Esophagus squamous epithelium (tissue), 5 donors: ENCODE measurements at regions not wholly inside any gene's neighbourhood (a gene's known extent, or its start where the extent isn't known, plus 50 kb on each side); places are given as distances from the start of the nearest gene placed in this dataset.

Experiments used
- DNase-seq: peaks from one replicate; lab custom pipeline; 2025; lab: John Stamatoyannopoulos, UW
- H3K27ac ChIP-seq, 4 donors: fragments of 200-600 bp; sonication (generic); one replicate each; pipeline ENCODE4 v1.5.1; 2016 to 2019; ENCODE audit warnings: mild to moderate bottlenecking in 1 of 4
- H3K27me3 ChIP-seq, 4 donors: fragments of 200-600 bp; sonication (generic); 1 replicate in 3 of 4; 2 replicates in 1 of 4; pipeline versions ENCODE4 v1.5.1 to v1.6.0; 2017 to 2021; ENCODE audit warnings: antibody characterized with exemption in 1 of 4
- H3K36me3 ChIP-seq, 3 donors: fragments of 200-600 bp; sonication (generic); one replicate each; pipeline ENCODE4 v1.5.1; 2016 to 2019
- H3K4me1 ChIP-seq, 3 donors: fragments of 200-600 bp; sonication (generic); one replicate each; pipeline ENCODE4 v1.5.1; 2017 to 2019
- H3K4me3 ChIP-seq, 4 donors: fragments of 200-600 bp; sonication (generic); 1 replicate in 3 of 4; 2 replicates in 1 of 4; pipeline ENCODE4 v1.5.1; 2016 to 2019; ENCODE audit warnings: mild to moderate bottlenecking in 2 of 4, moderate library complexity in 1 of 4
- H3K9me3 ChIP-seq, 3 donors: fragments of 200-600 bp; sonication (generic); one replicate each; pipeline ENCODE4 v1.5.1; 2016 to 2019
- CTCF ChIP-seq, 6 experiments: fragments of 450-650 bp in 4 of 6; fragments of 200-600 bp in 2 of 6; sonication (generic) in 2 of 6; IDR thresholded peaks; one replicate each; pipeline ENCODE4 v1.5.1; 2016 to 2019; ENCODE audit warnings: antibody characterized with exemption in 6 of 6, mild to moderate bottlenecking in 4 of 6, moderate library complexity in 4 of 6
- POLR2A ChIP-seq, 4 donors: fragments of 450-650 bp; IDR thresholded peaks; one replicate each; pipeline ENCODE4 v1.6.1; 2017; ENCODE audit warnings: antibody characterized with exemption in 4 of 4, mild to moderate bottlenecking in 4 of 4, moderate library complexity in 3 of 4
- WGBS, 2 donors: methylation state at CpG; one replicate each; pipeline ENCODE4 v1.1.5; 2018; 5-methylcytosine and 5-hydroxymethylcytosine counted together
- intact Hi-C: fragments of 100-400 bp; cut with DNase I; formaldehyde crosslinking; loops from one replicate; pipeline ENCODE4 v1.15.0; 2022
- donor health status: DM: yes; HTN: yes; CAD: no.

GRCh38 chr2:207251022-207251421, 85.3 kb upstream of the KLF7 start:
- WGBS, 2 donors, result 74 to 89% methylated on average over 4 of the region's 4 CpGs

GRCh38 chr2:207251573-207252192, 85.9 kb upstream of the KLF7 start:
- no peak overlapping the region for H3K4me3 ChIP-seq

More at GRCh38 chr2:207251022-207251421, 85.3 kb upstream of the KLF7 start:
- Histone ChIP-seq H3K4me1 (peaks cover 4 to 33% (median 6%) of the 10 kb centered on the region in 3 donors), H3K27me3 (no peaks in the 10 kb centered on the region), H3K36me3 (no peaks in the 10 kb centered on the region), H3K27ac (no peak overlapping the region), H3K4me3 (no peak overlapping the region), H3K9me3 (no peaks in the 10 kb centered on the region)
- intact Hi-C loops, result no loop called here
- TF ChIP-seq POLR2A (IDR thresholded peaks at IDR 0.05), result no peak
- TF ChIP-seq CTCF (IDR thresholded peaks at IDR 0.05), result no peak
- no peak for DNase-seq

GRCh38 chr2:207252416-207252815, 86.7 kb upstream of the KLF7 start:
- no peak for DNase-seq
- TF ChIP-seq CTCF (IDR thresholded peaks at IDR 0.05), result no peak
- no peak for TF ChIP-seq POLR2A (IDR thresholded peaks at IDR 0.05)
- intact Hi-C loops, result no loop called here
- Histone ChIP-seq H3K9me3 (no peaks in the 10 kb centered on the region), H3K36me3 (no peaks in the 10 kb centered on the region), H3K4me3 (no peak overlapping the region), H3K27ac (no peak overlapping the region), H3K4me1 (peaks cover 4 to 47% (median 6%) of the 10 kb centered on the region in 3 donors), H3K27me3 (no peaks in the 10 kb centered on the region)
- WGBS, 2 donors, result 90 to 100% methylated on average over 1 of the region's 1 CpG

More at GRCh38 chr2:207251573-207252192, 85.9 kb upstream of the KLF7 start:
- H3K36me3 ChIP-seq, result no peaks in the 10 kb centered on the region
- H3K27ac ChIP-seq, result no peak overlapping the region
- 65 to 81% methylated on average over 6 to 7 of the region's 7 CpGs for WGBS, 2 donors
- no peaks in the 10 kb centered on the region for H3K27me3 ChIP-seq
- TF ChIP-seq CTCF (IDR thresholded peaks at IDR 0.05), result no peak
- no peak for TF ChIP-seq POLR2A (IDR thresholded peaks at IDR 0.05)
- no peak for DNase-seq
- H3K9me3 ChIP-seq, result no peaks in the 10 kb centered on the region
- intact Hi-C loops, result no loop called here
- peaks cover 4 to 40% (median 6%) of the 10 kb centered on the region in 3 donors for H3K4me1 ChIP-seq

- Histone ChIP-seq H3K4me3 (no peak overlapping the region), H3K9me3 (no peaks in the 10 kb centered on the region), H3K27me3 (no peaks in the 10 kb centered on the region), H3K4me1 (peaks cover 6 to 54% (median 11%) of the 10 kb centered on the region in 3 donors), H3K27ac (no peak overlapping the region), H3K36me3 (no peaks in the 10 kb centered on the region)
- DNase-seq, result no peak
- WGBS, 2 donors, result 86 to 89% methylated on average over 4 of the region's 4 CpGs
- TF ChIP-seq POLR2A (IDR thresholded peaks at IDR 0.05) (no peak), CTCF (IDR thresholded peaks at IDR 0.05) (no peak)
- intact Hi-C loops, result no loop called here
These were observed 87.4 kb upstream of the KLF7 start for GRCh38 chr2:207252979-207253645.

GRCh38 chr2:207253666-207254345, 88.1 kb upstream of the KLF7 start:
- no peak for DNase-seq
- 60 to 83% methylated on average over 11 of the region's 11 CpGs for WGBS, 2 donors
- Histone ChIP-seq H3K9me3 (no peaks in the 10 kb centered on the region), H3K27ac (no peak overlapping the region), H3K36me3 (no peaks in the 10 kb centered on the region), H3K4me3 (no peak overlapping the region), H3K27me3 (no peaks in the 10 kb centered on the region), H3K4me1 (peaks cover 12 to 61% (median 18%) of the 10 kb centered on the region in 3 donors)
- no peak for TF ChIP-seq POLR2A (IDR thresholded peaks at IDR 0.05)
- TF ChIP-seq CTCF (IDR thresholded peaks at IDR 0.05), result no peak
- intact Hi-C loops, result no loop called here
